ENCODE measurements at regions not wholly inside any gene's neighbourhood (a gene's known extent, or its start where the extent isn't known, plus 50 kb on each side); places are given as distances from the start of the nearest gene placed in this dataset.

- Mint-ChIP-seq H3K4me1 (ENCODE audit: low read depth) (no peaks in the 10 kb centered on the region), H3K9me3 (no peaks in the 10 kb centered on the region), H3K27ac (no peak overlapping the region), H3K27me3 (ENCODE audit: low read depth) (no peaks in the 10 kb centered on the region), H3K4me3 (no peak overlapping the region), H3K36me3 (ENCODE audit: insufficient read depth in 2 of 2) (no peaks in the 10 kb centered on the region)
- DNase-seq (no peak), ATAC-seq (replicated peaks in 1 of 2) (no peak)
These were observed 605.5 kb downstream of the BCL11B start for GRCh38 chr14:98666545-98666944.

GRCh38 chr14:98682033-98682432 is 590.0 kb downstream of the BCL11B start:
- ATAC-seq (replicated peaks in 1 of 2) (no peak), DNase-seq (no peak)
- Mint-ChIP-seq H3K4me3 (no peak overlapping the region), H3K27me3 (ENCODE audit: low read depth) (no peaks in the 10 kb centered on the region), H3K9me3 (peaks cover 3% of the 10 kb centered on the region in 2 donors), H3K27ac (no peak overlapping the region), H3K4me1 (ENCODE audit: low read depth) (no peaks in the 10 kb centered on the region), H3K36me3 (ENCODE audit: insufficient read depth in 2 of 2) (peaks cover 6% of the 10 kb centered on the region in 2 donors)

- no peaks in the 10 kb centered on the region for H3K27me3 Mint-ChIP-seq (ENCODE audit: low read depth)
- H3K27ac Mint-ChIP-seq: peak overlapping the region; percentile 19
- H3K4me3 Mint-ChIP-seq: no peak overlapping the region
- no peak for ATAC-seq (replicated peaks in 1 of 2)
- H3K9me3 Mint-ChIP-seq: peaks cover 3% of the 10 kb centered on the region in 2 donors
- no peak for DNase-seq
- H3K4me1 Mint-ChIP-seq (ENCODE audit: low read depth): no peaks in the 10 kb centered on the region
- peaks cover 4 to 6% of the 10 kb centered on the region in 2 donors for H3K36me3 Mint-ChIP-seq (ENCODE audit: insufficient read depth in 2 of 2)
These were observed 589.3 kb downstream of the BCL11B start for GRCh38 chr14:98682726-98683125.

- Mint-ChIP-seq H3K9me3 (no peaks in the 10 kb centered on the region), H3K27me3 (ENCODE audit: low read depth) (no peaks in the 10 kb centered on the region), H3K4me1 (ENCODE audit: low read depth) (no peaks in the 10 kb centered on the region), H3K4me3 (no peak overlapping the region), H3K36me3 (ENCODE audit: insufficient read depth in 2 of 2) (no peaks in the 10 kb centered on the region), H3K27ac (no peak overlapping the region)
- ATAC-seq (replicated peaks in 1 of 2) (no peak), DNase-seq (no peak)
These were observed 587.5 kb downstream of the BCL11B start for GRCh38 chr14:98684468-98684867.

GRCh38 chr14:98685725-98686124 is 586.3 kb downstream of the BCL11B start:
- H3K4me1 Mint-ChIP-seq (ENCODE audit: low read depth): no peaks in the 10 kb centered on the region
- no peak overlapping the region for H3K27ac Mint-ChIP-seq
- no peak overlapping the region for H3K4me3 Mint-ChIP-seq
- no peaks in the 10 kb centered on the region for H3K36me3 Mint-ChIP-seq (ENCODE audit: insufficient read depth in 2 of 2)
- no peaks in the 10 kb centered on the region for H3K27me3 Mint-ChIP-seq (ENCODE audit: low read depth)
- DNase-seq (no peak), ATAC-seq (replicated peaks in 1 of 2) (no peak)
- no peaks in the 10 kb centered on the region for H3K9me3 Mint-ChIP-seq

- Mint-ChIP-seq H3K4me1 (ENCODE audit: low read depth) (peaks cover 7% of the 10 kb centered on the region), H3K36me3 (ENCODE audit: insufficient read depth in 2 of 2) (no peaks in the 10 kb centered on the region), H3K27me3 (ENCODE audit: low read depth) (no peaks in the 10 kb centered on the region), H3K27ac (no peak overlapping the region), H3K9me3 (no peaks in the 10 kb centered on the region), H3K4me3 (no peak overlapping the region)
- ATAC-seq (replicated peaks in 1 of 2): no peak
- DNase-seq: no peak
These were observed 583.6 kb downstream of the BCL11B start for GRCh38 chr14:98688446-98688845.

- DNase-seq: no peak
- Mint-ChIP-seq H3K4me1 (ENCODE audit: low read depth) (peaks cover 7% of the 10 kb centered on the region), H3K27me3 (ENCODE audit: low read depth) (no peaks in the 10 kb centered on the region), H3K4me3 (no peak overlapping the region), H3K9me3 (no peaks in the 10 kb centered on the region), H3K27ac (no peak overlapping the region), H3K36me3 (ENCODE audit: insufficient read depth in 2 of 2) (peaks cover 0 to under 1% of the 10 kb centered on the region in 2 donors)
- no peak for ATAC-seq (replicated peaks in 1 of 2)
These were observed 582.0 kb downstream of the BCL11B start for GRCh38 chr14:98689951-98690350.

- ATAC-seq (replicated peaks in 1 of 2) (peak; percentile 98), DNase-seq (peak; percentile 62 to 68)
- H3K4me1 Mint-ChIP-seq (ENCODE audit: low read depth): peaks cover 7% of the 10 kb centered on the region
- peaks cover 10 to 13% of the 10 kb centered on the region in 2 donors for H3K9me3 Mint-ChIP-seq
- H3K36me3 Mint-ChIP-seq (ENCODE audit: insufficient read depth in 2 of 2): peaks cover 12 to 14% of the 10 kb centered on the region in 2 donors
- H3K4me3 Mint-ChIP-seq: no peak overlapping the region
- H3K27me3 Mint-ChIP-seq (ENCODE audit: low read depth): no peaks in the 10 kb centered on the region
- H3K27ac Mint-ChIP-seq: no peak overlapping the region
These were observed 579.2 kb downstream of the BCL11B start for GRCh38 chr14:98692832-98693231.

- no peaks in the 10 kb centered on the region for H3K27me3 Mint-ChIP-seq (ENCODE audit: low read depth)
- DNase-seq (no peak), ATAC-seq (replicated peaks in 1 of 2) (no peak)
- H3K4me1 Mint-ChIP-seq (ENCODE audit: low read depth): peaks cover 7% of the 10 kb centered on the region
- H3K9me3 Mint-ChIP-seq: peaks cover 10 to 13% of the 10 kb centered on the region in 2 donors
- H3K4me3 Mint-ChIP-seq: no peak overlapping the region
- peaks cover 12 to 14% of the 10 kb centered on the region in 2 donors for H3K36me3 Mint-ChIP-seq (ENCODE audit: insufficient read depth in 2 of 2)
- no peak overlapping the region for H3K27ac Mint-ChIP-seq
These were observed 577.5 kb downstream of the BCL11B start for GRCh38 chr14:98694541-98694940.

- no peak overlapping the region for H3K27ac Mint-ChIP-seq
- peaks cover 10 to 13% of the 10 kb centered on the region in 2 donors for H3K9me3 Mint-ChIP-seq
- H3K36me3 Mint-ChIP-seq (ENCODE audit: insufficient read depth in 2 of 2): peaks cover 12 to 14% of the 10 kb centered on the region in 2 donors
- no peak for ATAC-seq (replicated peaks in 1 of 2)
- DNase-seq: no peak
- no peak overlapping the region for H3K4me3 Mint-ChIP-seq
- peaks cover 7% of the 10 kb centered on the region for H3K4me1 Mint-ChIP-seq (ENCODE audit: low read depth)
- H3K27me3 Mint-ChIP-seq (ENCODE audit: low read depth): no peaks in the 10 kb centered on the region
These were observed 576.2 kb downstream of the BCL11B start for GRCh38 chr14:98695809-98696208.

GRCh38 chr14:98698341-98698740 is 573.7 kb downstream of the BCL11B start:
- H3K27me3 Mint-ChIP-seq (ENCODE audit: low read depth): no peaks in the 10 kb centered on the region
- ATAC-seq (replicated peaks in 1 of 2) (no peak), DNase-seq (no peak)
- peaks cover 7% of the 10 kb centered on the region for H3K4me1 Mint-ChIP-seq (ENCODE audit: low read depth)
- H3K4me3 Mint-ChIP-seq: no peak overlapping the region
- H3K9me3 Mint-ChIP-seq: peaks cover 10 to 13% of the 10 kb centered on the region in 2 donors
- no peak overlapping the region for H3K27ac Mint-ChIP-seq
- H3K36me3 Mint-ChIP-seq (ENCODE audit: insufficient read depth in 2 of 2): peaks cover 12 to 14% of the 10 kb centered on the region in 2 donors

GRCh38 chr14:98700748-98701147 is 571.2 kb downstream of the BCL11B start:
- Mint-ChIP-seq H3K4me3 (no peak overlapping the region), H3K36me3 (ENCODE audit: insufficient read depth in 2 of 2) (peaks cover 9 to 10% of the 10 kb centered on the region in 2 donors), H3K9me3 (peaks cover 9 to 10% of the 10 kb centered on the region in 2 donors), H3K27me3 (ENCODE audit: low read depth) (no peaks in the 10 kb centered on the region), H3K27ac (no peak overlapping the region), H3K4me1 (ENCODE audit: low read depth) (peaks cover 16% of the 10 kb centered on the region)
- DNase-seq (no peak), ATAC-seq (replicated peaks in 1 of 2) (no peak)

GRCh38 chr14:98701377-98701776 is 570.6 kb downstream of the BCL11B start:
- Mint-ChIP-seq H3K27me3 (ENCODE audit: low read depth) (no peaks in the 10 kb centered on the region), H3K9me3 (peaks cover 7% of the 10 kb centered on the region in 2 donors), H3K4me1 (ENCODE audit: low read depth) (peaks cover 16% of the 10 kb centered on the region), H3K36me3 (ENCODE audit: insufficient read depth in 2 of 2) (peaks cover 5 to 7% of the 10 kb centered on the region in 2 donors), H3K4me3 (no peak overlapping the region), H3K27ac (no peak overlapping the region)
- DNase-seq (no peak), ATAC-seq (replicated peaks in 1 of 2) (no peak)

- DNase-seq (peak; percentile 4 to 21), ATAC-seq (replicated peaks in 1 of 2) (peak in 1 of 2 donors; percentile 61)
- no peak overlapping the region for H3K27ac Mint-ChIP-seq
These were observed 567.6 kb downstream of the BCL11B start for GRCh38 chr14:98704441-98704840.

More at GRCh38 chr14:98704441-98704840, 567.6 kb downstream of the BCL11B start:
- Mint-ChIP-seq H3K4me1 (ENCODE audit: low read depth) (peaks cover 28% of the 10 kb centered on the region), H3K9me3 (no peaks in the 10 kb centered on the region), H3K27me3 (ENCODE audit: low read depth) (no peaks in the 10 kb centered on the region), H3K36me3 (ENCODE audit: insufficient read depth in 2 of 2) (no peaks in the 10 kb centered on the region), H3K4me3 (peak overlapping the region in 1 of 2 donors; percentile 39)
